HCT116 (cell line): ENCODE measurements at regions not wholly inside any gene's neighbourhood (a gene's known extent, or its start where the extent isn't known, plus 50 kb on each side); places are given as distances from the start of the nearest gene placed in this dataset.

Source experiments
- ATF3 ChIP-seq: IDR thresholded peaks from 2 replicates; pipeline ENCODE4 v1.6.1; 2012
- CBX3 ChIP-seq: IDR thresholded peaks from 2 replicates; pipeline ENCODE4 v1.6.1; 2012; ENCODE audit warnings: low read depth
- CTCF ChIP-seq, 3 experiments: fragments of 200-600 bp in 1 of 3; sonication (generic) in 1 of 3; IDR thresholded peaks in 2 of 3; conservative IDR thresholded peaks in 1 of 3; 2 replicates each; pipeline ENCODE4 v1.5.1; 2012 to 2017; ENCODE audit warnings: low read depth in 2 of 3, low read length in 2 of 3, antibody characterized with exemption in 1 of 3, borderline replicate concordance in 1 of 3, control low read depth in 1 of 3, mild to moderate bottlenecking in 1 of 3, mixed read lengths in 1 of 3, mixed run types in 1 of 3, moderate library complexity in 1 of 3; ENCODE audit not compliant: insufficient read depth in 1 of 3
- EGR1 ChIP-seq: IDR thresholded peaks from 2 replicates; pipeline ENCODE4 v1.6.1; 2012; ENCODE audit warnings: low read depth
- EZH2 ChIP-seq: fragments of 200-600 bp; sonication (generic); IDR thresholded peaks from 2 replicates; pipeline ENCODE4 v1.6.1; 2017; ENCODE audit warnings: antibody characterized with exemption, mixed run types
- JUND ChIP-seq: IDR thresholded peaks from 2 replicates; pipeline ENCODE4 v1.6.1; 2012
- POLR2A ChIP-seq: IDR thresholded peaks from 2 replicates; pipeline ENCODE4 v1.7.0; 2011; ENCODE audit warnings: borderline replicate concordance; ENCODE audit not compliant: insufficient read depth, insufficient read length; ENCODE audit errors: extremely low read depth
- POLR2AphosphoS5 ChIP-seq: IDR thresholded peaks from 2 replicates; pipeline ENCODE4 v1.6.1; 2011; ENCODE audit warnings: mild to moderate bottlenecking, low read depth, low read length, moderate library complexity
- RAD21 ChIP-seq: IDR thresholded peaks from 2 replicates; pipeline ENCODE4 v1.6.1; 2012; ENCODE audit warnings: low read depth, mild to moderate bottlenecking
- REST ChIP-seq: IDR thresholded peaks from 2 replicates; pipeline ENCODE4 v1.6.1; 2012; ENCODE audit warnings: low read depth
- SP1 ChIP-seq: IDR thresholded peaks from 2 replicates; pipeline ENCODE4 v1.6.1; 2012; ENCODE audit warnings: low read depth
- SRF ChIP-seq: IDR thresholded peaks from 2 replicates; pipeline ENCODE4 v1.6.1; 2012; ENCODE audit warnings: low read depth
- YY1 ChIP-seq: IDR thresholded peaks from 2 replicates; pipeline ENCODE4 v1.6.1; 2011; ENCODE audit warnings: low read length, low read depth, moderate library complexity, mild to moderate bottlenecking; ENCODE audit not compliant: insufficient replicate concordance; ENCODE audit errors: extremely low read depth
- TF ChIP-seq, protein P1 (sequence below): IDR thresholded peaks from 2 replicates; pipeline ENCODE4 v1.6.1; 2012

DNA sequence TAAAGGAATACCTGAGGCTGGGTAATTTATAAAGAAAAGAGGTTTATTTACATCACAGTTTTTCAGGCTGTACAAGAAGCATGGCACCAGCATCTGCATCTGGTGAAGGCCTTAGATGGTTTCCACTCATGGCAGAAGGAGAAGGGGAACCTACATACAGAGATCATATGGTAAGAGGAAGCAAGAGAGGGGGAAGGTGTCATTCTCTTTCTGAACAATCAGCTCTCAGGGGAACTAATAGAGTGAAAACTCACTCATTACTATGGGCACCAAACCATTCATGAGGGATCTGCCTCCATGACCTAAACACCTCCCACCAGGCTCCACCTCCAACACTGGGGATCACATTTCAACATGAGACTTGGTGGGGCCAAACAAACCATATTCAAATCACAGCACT, 61.7 kb upstream of the PPP1R2C start:
- TF ChIP-seq SP1 (no peak), RAD21 (no peak), JUND (no peak), CTCF (IDR thresholded peaks at IDR 0.05 in 2 of 3, conservative IDR thresholded peaks at IDR 0.05 in 1 of 3; ENCODE audit: borderline replicate concordance in 1 of 3, insufficient read depth in 1 of 3, low read depth in 2 of 3, low read length in 2 of 3) (no peak), POLR2A (no peak), POLR2AphosphoS5 (no peak), CBX3 (no peak), SRF (no peak), YY1 (no peak), EGR1 (no peak), EZH2 (no peak), ATF3 (no peak), REST (no peak)
- TF ChIP-seq, protein P1, sequence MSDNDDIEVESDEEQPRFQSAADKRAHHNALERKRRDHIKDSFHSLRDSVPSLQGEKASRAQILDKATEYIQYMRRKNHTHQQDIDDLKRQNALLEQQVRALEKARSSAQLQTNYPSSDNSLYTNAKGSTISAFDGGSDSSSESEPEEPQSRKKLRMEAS: no peak
